Hematopoietic multipotent progenitor cell treated with erythropoietin and hydrocortisone succinate and interleukin-3 and kit ligand, for 8 days (in vitro differentiated cells): ENCODE measurements at regions not wholly inside any gene's neighbourhood (a gene's known extent, or its start where the extent isn't known, plus 50 kb on each side); places are given as distances from the start of the nearest gene placed in this dataset.
"Not testable (repeated sequence)": the region's sequence is repeated elsewhere in the genome, so short reads cannot be mapped to it uniquely, and the experiment has no call there.

ENCODE experiments used
- DNase-seq: peaks from one replicate; pipeline ENCODE4 v3.0.0-alpha.2; 2015

DNA sequence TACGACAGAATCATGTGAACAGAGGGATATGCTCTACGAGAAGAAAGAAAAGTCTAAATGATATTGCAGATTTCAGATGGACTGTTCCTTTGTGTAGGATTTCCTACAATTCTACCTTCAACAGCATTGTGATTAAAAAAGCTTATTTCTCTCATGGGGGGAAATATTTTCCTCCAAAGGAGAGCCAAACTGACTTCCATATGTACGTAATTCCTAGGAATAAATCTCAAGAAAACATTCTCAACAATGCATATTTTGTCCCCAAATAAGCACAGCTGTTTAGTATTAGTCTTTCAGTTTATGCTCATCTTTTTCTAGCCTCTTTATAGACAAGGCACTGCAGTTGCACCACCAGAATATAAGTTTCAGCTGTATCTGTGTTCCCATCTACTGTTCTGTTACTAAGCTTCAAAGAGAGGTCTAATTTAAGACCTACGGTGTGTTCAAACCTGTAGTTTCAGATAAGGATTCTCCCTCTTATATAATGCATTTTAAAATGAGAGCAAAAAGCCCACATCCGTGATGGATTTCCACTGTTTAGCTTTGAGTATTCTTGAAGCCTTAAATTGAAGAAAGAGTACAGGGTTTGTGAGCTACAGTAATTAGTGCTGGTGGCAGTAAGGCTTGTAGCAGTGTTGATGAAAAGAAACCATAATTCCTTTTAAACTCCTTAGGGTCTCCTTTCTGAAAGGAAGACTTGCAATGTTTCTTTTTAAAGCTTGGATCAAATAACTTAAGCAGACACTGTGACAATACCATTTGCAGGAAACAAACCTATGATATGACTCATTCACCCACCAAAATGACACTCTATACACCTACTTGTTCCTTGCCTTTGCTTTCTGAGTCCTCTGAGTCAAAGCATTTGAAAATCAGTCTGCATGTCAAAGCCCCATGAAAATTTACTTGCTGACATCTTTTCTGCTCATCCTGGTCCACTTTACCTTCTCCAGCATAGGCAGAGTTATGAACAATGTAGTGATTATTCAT lies 754.1 kb downstream of the NOVA1 start:
- DNase-seq: no peak

DNA sequence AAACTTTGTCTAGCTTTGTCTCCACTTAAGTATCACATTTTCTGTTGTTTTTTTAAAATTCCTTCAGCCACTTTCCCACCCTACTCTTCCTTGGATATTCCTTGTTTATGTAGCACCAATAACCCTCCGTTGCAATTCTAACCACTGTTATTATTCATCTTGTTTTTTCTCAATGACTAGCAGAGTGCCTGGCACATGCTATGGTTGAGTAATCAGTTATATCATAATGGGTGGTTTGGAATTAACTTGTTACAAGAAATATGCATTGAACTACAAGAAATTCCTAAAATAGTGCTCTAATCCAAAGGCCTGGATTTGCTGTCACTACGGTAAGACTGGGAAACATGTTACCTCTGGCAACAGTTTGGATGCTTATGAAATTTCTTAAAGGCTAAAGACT lies 756.6 kb downstream of the NOVA1 start:
- DNase-seq: no peak

DNA sequence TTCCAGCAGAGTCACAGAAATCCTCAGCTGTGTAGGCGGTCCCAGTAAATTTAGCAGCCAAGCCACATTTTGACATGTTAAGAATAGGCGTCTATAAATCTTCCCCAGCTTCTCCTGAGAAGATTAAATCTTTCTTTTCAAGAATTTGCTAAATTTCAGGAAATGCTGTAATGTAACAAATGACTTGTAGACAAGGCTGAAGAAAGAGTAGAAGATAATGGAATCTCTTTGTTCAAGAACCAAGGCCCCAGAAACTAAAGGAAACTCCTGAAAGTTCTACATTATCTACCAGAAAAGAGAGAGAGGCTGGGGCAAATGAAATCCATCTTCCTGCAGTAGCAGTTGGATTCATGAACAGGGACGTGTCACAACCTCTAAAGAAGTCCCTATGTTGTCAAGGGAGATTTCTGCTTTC lies 760.3 kb downstream of the NOVA1 start:
- no peak for DNase-seq

DNA sequence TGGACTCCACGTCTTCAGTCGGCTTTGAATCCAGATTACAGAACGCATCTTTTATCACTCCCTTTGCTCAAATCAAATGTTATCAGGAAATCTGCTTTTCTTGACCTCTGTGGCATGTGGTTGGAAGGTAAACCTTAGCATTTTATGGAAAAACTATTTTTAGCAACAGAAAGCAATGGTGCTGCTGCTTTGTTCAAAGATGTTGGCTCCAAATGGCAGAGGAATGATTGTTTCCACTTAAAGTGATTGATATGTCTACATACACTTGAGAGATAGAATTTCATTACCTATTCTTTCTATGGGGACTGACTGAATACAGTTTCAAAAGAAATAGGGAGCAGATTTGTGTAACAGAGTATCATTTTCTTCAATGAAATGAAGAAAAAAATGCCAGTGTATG lies 761.2 kb downstream of the NOVA1 start:
- no peak for DNase-seq

DNA sequence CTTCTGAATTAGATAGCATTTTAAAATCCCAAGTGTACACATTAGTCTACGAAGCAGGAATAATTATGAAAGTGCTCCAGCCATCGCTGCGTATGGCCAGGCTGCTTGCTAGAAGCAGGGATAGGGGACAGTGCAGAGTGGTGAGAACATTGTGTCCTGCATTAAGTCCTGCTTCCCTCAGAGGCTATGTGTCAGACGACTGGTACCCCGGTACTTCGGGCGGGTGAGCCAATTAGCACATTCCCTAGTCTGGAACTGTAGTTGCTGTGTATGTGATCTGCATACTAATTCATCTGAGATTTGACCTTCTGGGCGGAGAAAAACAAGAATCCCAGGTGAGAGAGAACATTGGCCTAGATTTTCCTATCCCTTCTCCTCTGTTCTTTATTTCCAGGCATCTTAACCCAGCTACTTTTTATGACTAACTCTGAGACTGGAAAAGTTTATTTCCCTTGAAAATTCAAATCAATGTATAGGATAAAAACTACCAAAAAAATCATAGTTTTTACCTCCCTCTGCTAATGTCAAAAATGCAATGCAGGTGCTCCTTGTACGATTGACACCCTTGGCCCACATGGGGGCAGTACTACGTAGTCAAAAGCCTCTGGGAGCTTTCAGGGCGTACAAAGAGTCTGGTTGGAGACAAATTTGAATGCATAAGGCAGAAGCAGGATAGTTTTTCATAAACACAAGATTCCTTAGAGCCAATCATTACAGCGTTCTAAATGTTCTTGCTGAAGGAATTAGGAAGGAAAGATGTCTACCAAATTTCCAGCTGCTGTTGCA lies 764.3 kb downstream of the NOVA1 start:
- peak; percentile 7 for DNase-seq

DNA sequence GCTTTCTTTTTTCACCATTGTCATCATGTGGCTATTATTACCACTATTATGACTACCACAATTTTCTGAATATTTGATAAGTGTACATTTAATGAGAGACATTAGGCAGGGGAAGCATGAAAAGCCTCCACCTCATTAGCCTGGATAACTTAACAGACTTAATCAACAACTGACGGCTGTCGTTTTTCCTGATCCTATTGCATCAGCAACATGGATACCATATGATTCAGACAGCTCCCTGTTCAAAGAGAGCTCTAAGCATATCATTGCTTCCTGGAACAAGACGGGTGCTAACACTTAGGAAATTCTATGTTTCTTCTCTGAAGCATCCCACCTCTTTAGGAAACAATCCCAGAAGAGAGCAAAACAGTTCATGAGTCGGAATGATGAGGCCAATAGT lies 765.2 kb downstream of the NOVA1 start:
- no peak for DNase-seq

DNA sequence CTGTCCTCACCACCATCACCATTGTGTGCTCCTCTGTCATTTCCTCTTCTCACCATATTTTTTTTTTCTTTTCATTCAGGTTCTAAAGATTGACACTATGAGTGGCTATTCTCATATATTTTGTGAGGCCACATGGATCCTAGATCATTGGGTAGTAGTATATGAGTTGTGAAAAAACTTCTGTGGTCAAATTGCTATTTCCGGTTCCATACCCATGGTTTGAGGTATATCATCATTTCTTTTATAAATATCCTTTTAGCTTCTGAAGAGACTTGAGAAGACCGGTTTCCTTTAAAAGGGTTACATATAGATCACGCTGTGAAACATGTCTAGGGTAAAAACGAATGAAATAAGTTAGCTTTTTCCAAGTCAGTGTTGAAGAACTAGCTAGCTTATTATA lies 769.3 kb downstream of the NOVA1 start:
- DNase-seq: no peak

DNA sequence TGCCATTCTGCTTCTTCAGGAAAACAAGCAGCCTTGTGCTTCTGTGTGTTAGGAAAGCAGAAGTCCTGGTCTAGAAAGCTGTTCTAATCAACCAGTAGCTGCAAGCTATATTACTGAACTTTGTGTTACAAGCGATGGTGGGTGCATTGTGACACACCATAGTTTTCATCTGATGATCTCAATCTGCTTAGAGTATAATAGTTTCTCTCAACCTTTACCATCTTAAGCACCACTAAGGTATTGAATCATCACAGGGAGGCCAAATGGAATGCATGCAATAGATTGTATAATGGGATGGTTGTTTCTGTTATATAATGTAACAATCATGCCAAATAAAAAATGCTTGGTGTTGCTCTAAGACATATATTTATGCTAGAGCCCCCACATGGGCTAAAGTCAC lies 771.7 kb downstream of the NOVA1 start:
- DNase-seq: no peak

DNA sequence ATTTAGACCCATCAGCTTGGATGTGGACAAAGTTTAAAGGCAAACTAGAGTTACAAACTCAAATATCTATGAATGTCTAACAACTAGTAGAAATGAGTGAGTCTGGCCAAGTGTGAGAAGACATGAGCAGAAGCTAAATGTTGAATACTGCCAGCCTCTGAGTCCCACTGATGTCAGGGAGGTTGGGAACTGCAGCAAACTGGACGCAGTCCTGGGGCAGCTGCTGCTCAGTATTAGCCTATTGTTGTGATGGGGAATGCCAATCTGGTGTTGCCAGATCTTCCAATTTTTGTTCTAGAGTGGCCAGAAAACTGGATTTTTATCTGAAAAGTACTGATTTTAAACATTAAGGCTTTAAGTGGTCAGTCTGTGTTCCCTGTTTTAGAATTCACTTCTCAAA lies 770.4 kb upstream of the STXBP6 start:
- no peak for DNase-seq

DNA sequence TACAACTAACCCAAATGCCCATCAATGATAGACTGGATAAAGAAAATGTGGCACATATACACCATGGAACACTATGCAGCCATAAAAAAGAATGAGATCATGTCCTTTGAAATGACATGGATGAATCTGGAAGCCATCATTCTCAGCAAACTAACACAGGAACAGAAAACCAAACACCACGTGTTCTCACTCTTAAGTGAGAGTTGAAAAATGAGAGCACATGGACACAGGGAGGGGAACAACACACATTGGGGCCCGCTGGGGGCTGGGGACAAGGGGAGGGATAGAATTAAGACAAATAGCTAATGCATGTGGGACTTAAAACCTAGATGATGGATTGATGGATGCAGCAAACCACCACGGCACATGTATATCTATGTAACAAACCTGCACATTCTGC lies 764.7 kb upstream of the STXBP6 start:
- not testable (repeated sequence) for DNase-seq

DNA sequence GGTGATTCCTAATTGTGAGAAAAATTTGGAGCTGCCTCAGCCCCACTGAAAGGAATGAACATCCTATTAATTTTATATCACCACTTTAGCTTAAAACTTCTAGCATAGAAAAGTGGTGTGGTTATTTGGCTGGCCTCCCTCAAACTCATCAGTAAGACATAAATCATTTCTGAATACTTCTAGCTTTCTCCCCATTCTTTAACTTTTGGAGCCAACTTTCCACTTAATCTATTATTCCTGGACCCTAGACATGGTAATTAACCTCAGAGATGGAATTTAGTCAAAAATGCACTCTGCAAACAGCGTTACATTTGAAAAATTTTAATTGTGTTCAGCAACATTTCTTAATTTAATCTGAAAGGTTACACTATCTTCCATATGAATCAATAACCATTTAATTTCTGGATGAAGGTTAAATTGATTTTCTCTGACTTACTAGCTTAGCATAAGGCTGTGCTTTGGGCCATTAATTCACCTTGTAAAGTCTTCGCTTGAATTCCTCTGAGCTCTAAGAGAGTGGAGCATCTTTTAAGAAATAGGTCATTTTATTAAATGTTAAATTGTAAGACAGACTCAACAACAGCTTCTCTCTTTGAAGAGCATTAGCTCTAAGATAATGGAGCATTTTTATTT lies 753.6 kb upstream of the STXBP6 start:
- DNase-seq: no peak

DNA sequence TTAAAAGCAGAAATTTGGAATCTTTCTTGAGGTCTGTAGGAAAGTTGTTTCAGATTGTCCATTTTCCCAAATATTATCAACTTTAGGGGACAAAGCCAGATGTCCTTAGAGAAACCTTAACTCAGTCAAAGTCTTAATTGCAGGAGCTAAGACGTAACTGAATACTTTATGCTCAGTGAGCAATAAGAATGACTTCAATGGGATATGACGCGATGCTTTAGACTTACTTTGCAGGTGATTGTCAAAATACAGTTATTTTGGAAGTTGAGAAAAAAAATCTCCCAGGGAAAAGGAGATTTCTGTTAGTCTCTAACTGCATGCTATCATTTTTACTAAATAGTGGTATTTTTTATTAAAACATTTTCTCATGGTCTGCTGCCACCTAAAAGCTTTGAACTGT lies 750.9 kb upstream of the STXBP6 start:
- DNase-seq: no peak

DNA sequence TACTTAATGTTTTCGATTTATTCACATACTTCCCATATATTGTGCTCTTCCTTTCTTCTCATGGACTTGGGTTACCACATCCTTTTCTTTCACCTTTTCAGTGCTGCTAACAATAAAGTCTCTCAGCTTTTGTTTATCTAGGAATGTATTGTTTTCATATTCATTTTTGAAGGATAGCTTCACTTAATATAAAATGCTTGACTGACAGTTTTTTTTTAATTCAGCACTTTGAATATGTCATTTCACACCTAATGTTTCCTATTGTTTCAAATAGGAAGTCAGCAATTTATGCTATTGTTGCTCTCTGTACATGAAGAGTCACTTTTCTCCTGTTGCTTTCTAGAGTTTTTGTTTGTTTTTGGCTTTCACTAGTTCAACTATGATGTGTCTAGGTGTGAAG lies 738.3 kb upstream of the STXBP6 start:
- DNase-seq: no peak

DNA sequence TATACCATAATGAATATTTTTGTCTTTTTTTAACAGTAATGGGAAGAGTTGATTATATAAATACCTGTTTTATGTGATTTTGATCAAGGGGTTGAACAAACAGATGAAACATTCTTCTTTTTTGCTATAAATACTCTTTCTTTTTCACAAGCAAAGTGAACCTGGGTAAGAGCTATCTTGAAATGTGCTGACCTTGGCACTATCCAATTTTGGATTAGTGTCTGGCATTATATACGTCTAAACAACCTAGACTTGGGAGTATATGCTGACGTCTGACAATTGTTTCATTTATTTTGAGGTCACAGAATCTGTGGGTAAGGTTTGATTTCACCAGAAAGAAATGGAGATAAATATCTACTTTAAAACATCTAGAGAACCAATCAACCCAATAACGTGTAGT lies 716.0 kb upstream of the STXBP6 start:
- no peak for DNase-seq

DNA sequence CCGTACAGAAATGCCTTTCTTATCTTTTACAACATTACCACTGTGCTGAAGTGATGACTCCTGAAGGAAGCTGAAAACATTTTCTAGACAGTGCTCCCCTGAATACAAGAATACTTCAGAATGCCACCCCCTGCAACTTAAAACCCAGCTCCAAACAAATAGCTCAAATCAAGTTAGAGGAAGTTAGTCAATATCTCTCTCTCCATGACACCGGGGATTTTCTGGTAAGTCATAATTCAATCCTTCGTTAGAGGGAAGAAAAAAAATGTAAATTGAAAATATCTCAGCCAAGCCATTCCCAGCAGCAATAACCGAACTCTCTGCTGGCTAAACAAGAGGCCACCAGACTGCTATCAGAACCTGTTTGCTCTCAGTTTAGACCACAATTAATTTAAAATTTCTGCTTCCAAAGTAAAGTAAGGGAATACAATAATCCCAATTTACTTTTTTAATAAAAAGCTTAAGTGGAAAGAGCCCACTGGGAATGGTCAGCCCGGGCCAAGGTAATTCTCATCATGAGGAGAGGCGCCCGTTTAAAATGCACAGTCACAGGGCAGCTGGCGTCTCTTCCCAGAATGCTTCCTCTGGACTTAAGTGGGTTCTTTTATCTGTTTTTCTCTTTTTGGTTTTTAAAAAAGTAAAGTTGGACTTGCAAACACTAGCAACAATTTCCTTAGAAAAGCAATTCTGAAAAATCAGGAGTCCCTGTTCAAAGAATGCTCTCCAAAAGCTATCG lies 710.1 kb upstream of the STXBP6 start:
- no peak for DNase-seq

DNA sequence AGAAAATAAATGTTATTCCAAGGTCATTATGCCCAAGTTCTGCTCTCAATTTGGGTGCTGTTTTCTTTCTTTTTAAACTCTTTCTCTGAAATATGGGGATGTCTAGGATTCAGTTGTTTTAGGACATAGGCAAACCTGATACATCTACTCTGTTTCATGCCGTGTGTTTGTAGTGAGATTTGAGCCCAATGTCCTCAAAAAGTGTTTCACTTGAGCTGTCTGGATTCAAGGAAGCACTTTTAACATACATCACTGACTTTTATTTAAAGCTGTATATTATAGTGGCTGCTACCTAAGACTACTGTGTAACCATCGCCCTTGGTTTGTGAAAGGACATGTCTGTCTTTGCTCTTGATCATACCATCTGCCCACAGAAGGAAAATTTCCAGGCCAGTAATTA lies 709.3 kb upstream of the STXBP6 start:
- no peak for DNase-seq

DNA sequence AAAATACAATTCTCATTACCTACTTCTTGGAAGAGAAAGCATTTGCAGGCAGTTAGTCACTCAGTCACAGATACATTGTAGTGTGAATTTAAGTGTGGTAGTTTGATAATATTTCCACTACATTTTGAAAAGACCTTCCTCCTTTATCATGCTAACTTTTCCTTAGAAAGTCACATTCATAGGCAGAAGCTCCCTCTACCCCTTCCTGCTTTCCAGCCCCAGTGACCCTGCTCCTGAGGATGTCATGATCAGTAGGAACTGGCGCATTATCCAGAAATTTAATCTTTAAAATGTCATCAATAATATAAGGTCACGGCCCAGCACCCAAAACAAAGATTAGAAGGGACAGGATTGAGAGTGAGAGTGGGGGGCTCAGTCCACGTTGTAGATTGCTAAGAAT lies 707.4 kb upstream of the STXBP6 start:
- no peak for DNase-seq

DNA sequence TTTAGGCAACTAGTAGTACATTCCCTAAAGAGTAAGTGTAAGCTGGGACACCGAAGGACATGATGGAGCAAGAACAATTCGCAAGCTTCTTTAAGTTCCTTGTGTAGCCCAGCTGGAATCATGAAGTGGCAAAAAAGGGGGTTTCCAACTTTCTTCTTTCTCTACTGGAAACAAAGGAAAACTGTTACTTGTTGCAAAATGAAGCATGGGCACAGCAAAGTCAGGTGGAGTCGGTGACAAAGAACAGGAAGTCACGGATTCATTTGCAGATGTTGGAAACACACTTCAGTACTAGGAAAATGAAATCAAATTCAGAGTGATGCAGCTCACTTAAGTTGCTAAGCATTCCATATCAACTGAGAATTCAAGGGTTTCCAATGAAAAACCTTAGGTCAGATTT lies 706.9 kb upstream of the STXBP6 start:
- no peak for DNase-seq

DNA sequence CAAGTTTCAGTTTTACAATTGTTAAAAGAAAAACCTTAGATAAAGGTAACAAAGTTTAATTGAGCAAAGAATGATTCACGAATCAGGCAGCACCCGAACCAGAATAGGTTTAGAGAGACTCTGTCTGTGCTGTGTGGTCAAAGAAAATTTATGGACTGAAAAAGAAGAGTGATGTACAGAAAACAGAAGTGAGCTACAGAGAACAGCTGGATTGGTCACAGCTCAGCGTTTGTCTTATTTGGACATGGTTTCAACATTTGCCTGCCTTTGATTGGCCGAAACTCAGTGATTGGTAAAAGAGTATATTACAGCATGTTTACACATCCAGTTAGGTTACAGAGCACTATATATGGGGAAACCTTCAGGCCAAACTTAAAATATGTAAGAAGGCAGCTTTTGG lies 703.2 kb upstream of the STXBP6 start:
- no peak for DNase-seq

DNA sequence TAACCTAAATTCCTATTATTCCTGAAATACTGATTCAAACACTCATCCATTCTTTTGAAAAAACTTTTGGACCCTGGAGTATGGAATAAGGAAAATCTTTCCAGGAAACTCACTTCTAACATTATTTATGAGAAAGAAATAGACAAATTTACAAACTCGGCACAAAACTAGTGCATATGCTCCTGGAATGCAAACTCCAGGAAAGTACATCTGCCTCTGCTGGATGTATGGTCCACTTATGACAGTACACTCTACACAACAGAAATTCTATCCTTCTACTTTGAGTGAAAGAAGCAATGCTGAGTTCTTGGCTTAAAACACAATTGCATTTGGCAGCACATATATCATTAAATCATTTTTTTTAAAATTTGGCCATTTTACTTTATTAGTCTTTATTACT lies 700.5 kb upstream of the STXBP6 start:
- DNase-seq: no peak
